Keratinocyte (primary cell): ENCODE measurements at regions not wholly inside any gene's neighbourhood (a gene's known extent, or its start where the extent isn't known, plus 50 kb on each side); places are given as distances from the start of the nearest gene placed in this dataset.

ENCODE experiments used
- EZH2 ChIP-seq: IDR thresholded peaks from one replicate; pipeline ENCODE4 v1.6.1; 2012; ENCODE audit warnings: inconsistent platforms, mild to moderate bottlenecking, low read length, moderate library complexity
- TF ChIP-seq, protein P1 (sequence below), 3 experiments: IDR thresholded peaks in 1 of 3; conservative IDR thresholded peaks in 1 of 3; optimal IDR thresholded peaks in 1 of 3; 2 replicates in 2 of 3; 3 replicates in 1 of 3; pipeline versions ENCODE3 to v1.5.1; 2011; ENCODE audit warnings: low read length in 3 of 3, mild to moderate bottlenecking in 3 of 3, moderate library complexity in 2 of 3, control low read depth in 1 of 3, inconsistent platforms in 1 of 3; ENCODE audit not compliant: insufficient read depth in 2 of 3; ENCODE audit errors: extremely low read depth in 1 of 3

DNA sequence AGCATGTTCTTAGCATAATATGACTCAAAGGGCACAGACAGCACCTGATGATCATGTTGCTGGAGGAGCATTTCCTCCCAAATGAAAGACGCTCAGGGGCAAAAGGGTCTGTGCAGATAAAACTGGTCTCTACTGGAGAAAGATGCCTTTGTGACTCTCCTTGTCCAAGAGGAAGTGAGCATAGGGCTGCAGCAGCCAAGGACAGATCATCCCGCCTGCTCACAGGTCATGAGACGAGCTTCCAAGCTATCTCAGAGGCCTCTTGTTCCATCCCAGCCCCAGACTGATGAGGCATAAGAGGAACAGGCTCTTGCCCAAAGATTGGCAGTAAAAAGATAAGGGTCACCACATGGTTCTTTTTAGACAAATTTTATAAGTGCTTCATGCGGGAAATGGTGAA lies 141.8 kb downstream of the KATNIP start:
- TF ChIP-seq, protein P1, sequence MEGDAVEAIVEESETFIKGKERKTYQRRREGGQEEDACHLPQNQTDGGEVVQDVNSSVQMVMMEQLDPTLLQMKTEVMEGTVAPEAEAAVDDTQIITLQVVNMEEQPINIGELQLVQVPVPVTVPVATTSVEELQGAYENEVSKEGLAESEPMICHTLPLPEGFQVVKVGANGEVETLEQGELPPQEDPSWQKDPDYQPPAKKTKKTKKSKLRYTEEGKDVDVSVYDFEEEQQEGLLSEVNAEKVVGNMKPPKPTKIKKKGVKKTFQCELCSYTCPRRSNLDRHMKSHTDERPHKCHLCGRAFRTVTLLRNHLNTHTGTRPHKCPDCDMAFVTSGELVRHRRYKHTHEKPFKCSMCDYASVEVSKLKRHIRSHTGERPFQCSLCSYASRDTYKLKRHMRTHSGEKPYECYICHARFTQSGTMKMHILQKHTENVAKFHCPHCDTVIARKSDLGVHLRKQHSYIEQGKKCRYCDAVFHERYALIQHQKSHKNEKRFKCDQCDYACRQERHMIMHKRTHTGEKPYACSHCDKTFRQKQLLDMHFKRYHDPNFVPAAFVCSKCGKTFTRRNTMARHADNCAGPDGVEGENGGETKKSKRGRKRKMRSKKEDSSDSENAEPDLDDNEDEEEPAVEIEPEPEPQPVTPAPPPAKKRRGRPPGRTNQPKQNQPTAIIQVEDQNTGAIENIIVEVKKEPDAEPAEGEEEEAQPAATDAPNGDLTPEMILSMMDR (optimal IDR thresholded peaks at IDR 0.05 in 1 of 3, IDR thresholded peaks at IDR 0.05 in 1 of 3, conservative IDR thresholded peaks at IDR 0.05 in 1 of 3; ENCODE audit: extremely low read depth in 1 of 3, insufficient read depth in 2 of 3, low read length in 3 of 3), result no peak
- no peak for TF ChIP-seq EZH2
